T-helper 1 cell (primary cell): ENCODE measurements at regions not wholly inside any gene's neighbourhood (a gene's known extent, or its start where the extent isn't known, plus 50 kb on each side); places are given as distances from the start of the nearest gene placed in this dataset.
"Not testable (repeated sequence)": the region's sequence is repeated elsewhere in the genome, so short reads cannot be mapped to it uniquely, and the experiment has no call there.

Experiments used
- DNase-seq, 5 donors: peaks; one replicate each; pipeline ENCODE4 v3.0.0-alpha.2; 2012 to 2020

DNA sequence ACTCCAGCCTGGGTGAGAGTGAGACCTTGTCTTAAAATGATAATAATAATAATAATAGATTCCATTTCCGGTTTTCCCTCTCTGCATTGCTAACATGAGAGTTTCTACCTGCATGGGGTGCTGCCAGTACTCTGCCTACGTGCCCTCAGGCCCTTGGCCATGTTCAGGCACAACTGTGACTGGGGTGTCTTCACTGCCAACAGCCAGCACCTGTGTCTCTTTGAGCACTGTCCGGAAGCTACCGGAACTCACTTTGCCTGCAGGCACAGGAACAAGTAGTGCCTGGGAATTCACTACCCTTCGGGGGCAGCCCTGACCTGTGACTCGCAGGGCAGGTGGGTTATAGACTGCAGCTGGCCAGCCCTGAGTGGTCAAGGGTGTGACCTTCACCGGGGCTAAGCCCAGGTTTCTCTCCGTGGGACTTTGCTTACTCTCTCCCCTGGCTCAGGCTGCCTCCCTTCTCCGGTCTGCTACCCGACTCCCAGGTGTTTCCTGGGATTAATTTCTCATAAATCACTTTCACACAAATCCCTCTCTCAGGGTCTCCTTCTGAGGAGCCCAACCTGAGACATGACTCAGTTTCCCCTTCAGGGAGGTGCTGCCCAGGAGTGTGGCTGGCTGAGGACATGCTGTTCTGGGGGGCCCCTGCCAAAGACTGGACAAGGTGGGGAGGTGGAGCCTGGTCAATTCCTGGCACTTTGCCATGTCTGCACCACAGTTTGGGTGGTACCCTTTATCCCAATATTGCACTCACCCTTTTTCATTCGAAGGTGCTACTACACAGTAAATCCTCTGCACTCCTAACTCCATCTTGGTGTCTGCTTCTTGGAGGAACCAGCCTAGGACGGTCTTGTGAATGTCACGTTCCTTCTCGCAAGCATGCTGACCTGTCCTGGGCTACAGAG, 79.5 kb upstream of the RALGAPA2 start:
- DNase-seq = no peak

DNA sequence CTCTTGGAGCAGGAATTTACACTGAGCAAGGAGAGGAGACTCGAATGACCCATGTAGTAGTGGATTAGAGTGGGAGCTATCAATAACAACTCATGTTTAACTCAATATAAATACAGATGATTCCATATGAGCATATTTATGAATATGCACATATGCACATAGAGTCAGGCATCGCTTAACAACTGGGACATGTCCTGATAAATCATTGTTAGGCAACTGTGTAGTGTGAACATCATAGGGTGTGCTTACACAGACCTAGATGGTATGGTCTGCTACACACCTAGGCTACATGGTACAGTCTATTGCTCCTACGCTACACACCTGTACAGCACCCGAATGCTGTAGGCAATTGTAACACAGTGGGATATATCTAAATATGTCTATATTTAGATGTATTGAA, 75.9 kb upstream of the RALGAPA2 start:
- no peak for DNase-seq

DNA sequence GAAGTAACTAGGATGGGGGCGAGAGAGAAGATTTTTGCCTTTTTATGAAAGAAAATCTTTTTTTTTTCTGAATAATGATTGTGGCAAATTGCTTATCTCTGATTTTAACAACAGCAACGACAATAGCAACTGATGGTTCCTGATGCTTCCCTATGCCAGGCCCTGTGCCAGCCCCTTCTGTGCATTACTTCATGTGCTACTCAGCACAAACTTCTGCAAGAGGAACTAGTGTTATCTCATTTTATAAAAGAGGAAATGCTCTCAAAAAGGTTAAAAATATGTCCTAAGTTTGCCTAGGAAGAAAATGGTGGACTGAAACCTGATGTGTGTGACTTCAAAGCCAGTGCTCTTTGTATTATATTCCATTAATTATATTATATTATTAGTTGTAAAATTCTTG, 74.0 kb upstream of the RALGAPA2 start:
- DNase-seq = no peak

- DNase-seq = no peak
Measured at GRCh38 chr20:20785226-20785625, 72.8 kb upstream of the RALGAPA2 start.

DNA sequence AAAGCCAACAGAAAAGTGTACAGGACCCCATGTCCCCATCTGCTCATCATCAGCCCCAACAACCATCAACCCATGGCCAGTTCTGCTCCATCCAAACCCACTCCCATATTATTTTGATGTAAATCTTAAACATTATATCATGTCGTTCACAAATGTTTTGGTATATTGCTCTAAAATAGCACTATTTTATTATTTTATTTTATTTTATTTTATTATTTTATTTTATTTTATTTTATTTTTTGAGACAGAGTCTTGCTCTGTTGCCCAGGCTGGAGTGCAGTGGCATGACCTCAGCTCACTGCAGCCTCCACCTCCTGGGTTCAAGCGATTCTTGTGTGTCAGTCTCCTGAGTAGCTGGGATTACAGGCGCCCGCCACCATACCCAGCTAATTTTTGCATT, 72.0 kb upstream of the RALGAPA2 start:
- not testable (repeated sequence) for DNase-seq

GRCh38 chr20:20783450-20783849, 71.0 kb upstream of the RALGAPA2 start:
- DNase-seq = no peak

- no peak for DNase-seq
Measured at GRCh38 chr20:20782755-20783154, 70.3 kb upstream of the RALGAPA2 start.

DNA sequence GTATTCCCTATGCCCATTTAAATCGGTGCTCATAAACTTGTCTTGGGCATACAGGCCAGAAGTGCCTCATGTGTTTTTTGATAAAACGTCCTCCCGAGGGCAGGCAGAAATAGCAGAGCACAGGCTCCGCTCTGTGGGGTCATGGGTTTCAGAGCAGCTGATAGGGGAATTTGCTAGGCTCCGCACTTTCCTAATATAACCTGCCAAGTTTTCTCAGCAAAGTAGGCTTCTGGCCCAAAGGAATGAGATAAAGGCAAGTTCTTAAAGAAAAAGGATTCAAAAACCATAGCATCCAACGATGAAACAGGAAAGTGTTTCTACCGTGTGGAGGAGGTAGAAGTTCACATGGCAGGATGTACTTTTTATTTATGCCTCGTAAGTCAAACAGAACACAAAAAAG, 69.8 kb upstream of the RALGAPA2 start:
- no peak for DNase-seq

DNA sequence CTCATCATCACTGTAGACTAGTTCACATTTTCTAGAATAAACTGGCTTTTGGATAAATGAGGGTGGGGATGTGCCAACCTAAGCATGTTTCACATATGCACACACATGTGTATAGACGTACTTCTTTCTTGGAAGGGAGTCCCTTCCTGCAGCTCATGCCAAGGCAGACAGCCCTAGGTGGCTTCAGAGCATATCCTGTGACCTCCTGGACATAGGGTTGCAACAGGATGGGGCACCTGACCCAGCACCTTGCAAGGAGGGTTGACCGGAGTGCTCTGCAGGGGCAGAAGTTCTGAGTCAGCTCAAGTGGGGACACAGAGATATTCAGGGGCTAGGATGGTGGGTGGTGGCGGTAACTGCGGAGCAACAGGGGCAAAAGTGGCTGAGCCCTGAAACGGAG, 68.6 kb upstream of the RALGAPA2 start:
- no peak for DNase-seq

DNA sequence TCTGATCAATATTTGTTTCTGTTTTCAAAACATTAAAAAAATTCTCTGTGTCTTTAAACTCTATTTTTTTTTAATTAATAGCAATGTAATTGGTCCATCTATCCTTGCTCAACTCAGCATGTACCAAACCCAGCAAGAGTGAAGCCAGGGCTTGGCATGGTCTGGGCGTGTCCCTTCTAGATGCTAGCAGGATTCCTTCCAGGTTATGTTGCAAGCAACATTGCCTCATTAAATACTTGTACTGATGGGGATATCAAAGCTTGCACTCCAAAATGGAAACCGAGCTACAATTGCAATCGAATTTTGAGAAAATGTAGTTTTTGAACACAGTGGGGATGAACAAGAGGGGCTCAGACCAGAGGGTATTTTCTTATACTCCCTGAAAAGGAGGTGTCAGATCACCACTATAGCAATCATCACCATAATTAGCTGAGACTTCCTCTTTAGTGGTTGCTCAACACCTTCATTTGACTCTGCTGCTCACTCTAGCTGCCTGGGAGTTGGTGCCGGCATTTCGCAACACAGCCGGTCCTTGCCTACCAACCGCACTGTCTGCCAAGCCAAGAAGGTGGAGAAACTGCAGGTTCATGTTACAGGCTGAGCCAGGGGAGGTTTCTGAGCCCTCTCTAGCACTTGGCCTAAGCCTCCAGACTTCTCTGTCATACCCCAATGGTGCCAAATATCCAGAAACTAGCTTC, 67.8 kb upstream of the RALGAPA2 start:
- DNase-seq = peak in 1 of 5 donors; percentile 14

DNA sequence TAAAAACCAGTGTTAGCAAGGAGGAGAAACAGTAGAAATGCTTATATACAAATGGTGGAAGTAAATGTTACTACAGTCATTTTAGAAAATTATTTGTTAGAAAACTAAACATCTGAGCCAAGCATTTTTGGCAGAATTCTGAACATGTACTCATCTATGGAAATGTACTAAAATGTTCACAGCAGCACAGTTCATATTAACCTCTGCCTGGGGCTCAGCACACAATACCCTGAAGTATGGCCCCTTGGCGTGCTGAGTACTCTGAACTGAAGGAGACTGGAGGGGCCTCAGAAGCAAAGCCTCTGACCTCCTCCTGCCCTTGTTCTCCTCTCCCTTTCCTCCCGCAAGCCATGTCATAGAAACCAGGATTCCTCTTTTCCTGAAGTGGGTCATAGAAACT, 66.2 kb upstream of the RALGAPA2 start:
- DNase-seq = no peak

GRCh38 chr20:20772497-20773085, 60.1 kb upstream of the RALGAPA2 start:
- DNase-seq = no peak

- no peak for DNase-seq
Measured at GRCh38 chr20:20768202-20768815, 55.9 kb upstream of the RALGAPA2 start.

DNA sequence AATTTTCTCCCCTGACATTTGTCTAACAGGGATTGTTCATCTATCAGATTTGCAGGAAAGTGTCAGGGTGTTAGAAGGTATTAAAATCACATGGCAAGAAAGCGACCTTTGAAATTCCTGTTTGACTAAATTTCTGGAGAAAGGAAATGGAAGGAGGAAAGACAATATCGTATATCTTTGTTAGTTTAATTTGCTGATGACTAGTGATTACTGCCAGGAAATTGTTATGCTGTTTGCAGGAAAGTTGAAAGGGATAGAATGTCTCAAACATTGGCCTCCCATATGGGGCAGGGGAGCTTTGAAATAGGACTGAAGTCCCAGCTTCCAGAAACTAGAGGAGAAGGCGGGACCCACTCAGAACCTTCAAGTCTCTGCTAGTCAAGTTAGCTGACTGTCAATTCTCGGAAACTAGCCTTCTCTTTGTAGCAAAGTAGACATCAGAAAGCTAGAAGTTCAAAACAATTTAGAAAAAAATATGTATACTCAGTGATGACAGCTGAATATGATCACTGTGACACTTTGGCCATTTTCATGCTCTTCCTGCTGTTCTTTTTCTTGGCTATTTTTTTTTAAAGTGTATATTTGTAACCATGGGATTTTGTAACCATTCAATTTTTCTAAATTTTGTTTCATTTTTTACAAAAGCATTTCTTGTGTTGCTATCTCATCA, 53.4 kb upstream of the RALGAPA2 start:
- no peak for DNase-seq

- DNase-seq = no peak
Measured at GRCh38 chr20:20763650-20764049, 51.2 kb upstream of the RALGAPA2 start.
